Ectodermal cell (in vitro differentiated cells): ENCODE measurements at regions not wholly inside any gene's neighbourhood (a gene's known extent, or its start where the extent isn't known, plus 50 kb on each side); places are given as distances from the start of the nearest gene placed in this dataset.

ENCODE experiments used
- H3K27ac ChIP-seq: 2 replicates; pipeline ENCODE4 v1.7.0; 2013; ENCODE audit warnings: mild to moderate bottlenecking, low read depth, low read length; ENCODE audit not compliant: insufficient read depth, poor library complexity, severe bottlenecking
- H3K27me3 ChIP-seq: 2 replicates; pipeline ENCODE4 v1.7.0; 2013; ENCODE audit warnings: mild to moderate bottlenecking, low read length; ENCODE audit not compliant: insufficient read depth, control insufficient read depth, poor library complexity, severe bottlenecking
- H3K36me3 ChIP-seq: one replicate; pipeline ENCODE4 v1.7.0; 2013; ENCODE audit warnings: low read length; ENCODE audit not compliant: control insufficient read depth, insufficient read depth
- H3K4me1 ChIP-seq: one replicate; pipeline ENCODE4 v1.7.0; 2013; ENCODE audit warnings: low read length; ENCODE audit not compliant: control insufficient read depth, insufficient read depth
- H3K4me3 ChIP-seq: 2 replicates; pipeline ENCODE4 v1.7.0; 2013; ENCODE audit warnings: low read depth, low read length, control low read depth; ENCODE audit not compliant: insufficient read depth
- H3K9me3 ChIP-seq: 2 replicates; pipeline ENCODE4 v1.7.0; 2013; ENCODE audit warnings: mild to moderate bottlenecking, low read length, moderate library complexity; ENCODE audit not compliant: control insufficient read depth
- WGBS, 2 experiments: methylation state at CpG; one replicate each; pipeline ENCODE4 v1.1.7; 2013; ENCODE audit warnings: missing lambda C conversion rate in 2 of 2; 5-methylcytosine and 5-hydroxymethylcytosine counted together

DNA sequence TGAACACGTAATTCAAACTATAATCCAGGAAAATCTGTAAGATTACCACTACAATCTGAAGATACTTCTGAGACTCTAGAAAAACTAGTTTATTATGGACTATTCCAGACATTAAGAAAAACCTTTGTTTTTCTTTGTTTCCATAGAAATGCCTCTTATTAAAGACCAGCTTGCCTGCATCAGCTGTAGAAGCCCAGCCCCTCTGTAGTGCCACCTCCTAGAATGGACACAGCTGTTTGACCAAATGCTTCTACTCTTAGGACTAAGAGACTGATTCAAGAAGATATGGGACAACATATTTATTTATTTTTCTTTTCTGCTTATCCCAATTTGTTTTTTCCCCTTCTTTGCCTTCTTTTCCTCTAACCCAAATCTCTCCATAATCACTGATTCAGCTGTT, 93.8 kb downstream of the CXCL12 start:
- H3K27me3 ChIP-seq = peaks cover 12% of the 10 kb centered on the region
- H3K4me3 ChIP-seq = no peak overlapping the region
- no peak overlapping the region for H3K27ac ChIP-seq
- no peaks in the 10 kb centered on the region for H3K36me3 ChIP-seq
- WGBS, 2 experiments = 87 to 92% methylated on average over 1 of the region's 1 CpG
- no peaks in the 10 kb centered on the region for H3K9me3 ChIP-seq
- H3K4me1 ChIP-seq = no peaks in the 10 kb centered on the region

GRCh38 chr10:44289125-44289524, 95.8 kb downstream of the CXCL12 start:
- Histone ChIP-seq H3K4me1 (no peaks in the 10 kb centered on the region), H3K9me3 (no peaks in the 10 kb centered on the region), H3K4me3 (no peak overlapping the region), H3K27ac (no peak overlapping the region), H3K36me3 (no peaks in the 10 kb centered on the region), H3K27me3 (peaks cover 10% of the 10 kb centered on the region)
- WGBS, 2 experiments = 94% methylated on average over 5 of the region's 5 CpGs

- Histone ChIP-seq H3K4me3 (no peak overlapping the region), H3K27me3 (no peaks in the 10 kb centered on the region), H3K27ac (no peak overlapping the region), H3K4me1 (no peaks in the 10 kb centered on the region), H3K36me3 (no peaks in the 10 kb centered on the region), H3K9me3 (no peaks in the 10 kb centered on the region)
- WGBS, 2 experiments = 56 to 68% methylated on average over 2 of the region's 2 CpGs
Measured at GRCh38 chr10:44287408-44287807, 97.5 kb downstream of the CXCL12 start.

GRCh38 chr10:44284198-44285084, 100.5 kb downstream of the CXCL12 start:
- Histone ChIP-seq H3K4me3 (no peak overlapping the region), H3K36me3 (no peaks in the 10 kb centered on the region), H3K27me3 (no peaks in the 10 kb centered on the region), H3K4me1 (no peaks in the 10 kb centered on the region), H3K27ac (no peak overlapping the region), H3K9me3 (no peaks in the 10 kb centered on the region)
- 85 to 88% methylated on average over 6 of the region's 6 CpGs for WGBS, 2 experiments

DNA sequence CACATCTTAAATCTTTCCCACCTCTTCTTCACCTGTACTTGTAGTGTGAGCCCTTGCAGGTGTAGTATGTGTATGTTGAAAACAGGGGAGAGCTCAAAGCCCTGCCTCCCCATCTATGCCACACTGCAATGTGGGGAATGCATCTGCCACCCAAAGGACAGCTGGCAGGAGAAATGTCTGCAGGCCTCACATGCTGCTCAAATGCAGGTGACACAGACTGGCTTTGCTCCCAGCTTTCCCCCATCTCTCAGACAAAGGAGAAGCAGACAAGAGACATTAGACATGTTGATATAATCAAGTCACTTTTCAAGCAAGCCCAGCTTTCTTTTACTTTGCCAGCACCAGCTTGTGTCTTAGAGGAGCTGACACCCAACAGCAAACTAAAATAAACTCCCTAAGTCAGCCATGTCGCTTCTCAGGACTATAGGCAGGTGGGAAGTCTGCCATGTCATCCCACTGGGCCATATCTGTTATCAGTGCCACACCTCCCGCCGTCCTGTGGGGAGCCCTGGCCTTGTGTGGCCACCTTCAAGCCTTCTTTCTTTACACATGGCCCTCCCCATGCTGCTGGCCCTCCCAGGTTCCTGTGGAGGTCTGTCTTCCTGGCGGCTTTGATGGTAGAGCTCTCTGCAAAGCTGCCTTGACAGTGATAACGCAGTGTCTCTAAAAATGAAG, 102.1 kb downstream of the CXCL12 start:
- no peak overlapping the region for H3K27ac ChIP-seq
- WGBS, 2 experiments = 86 to 91% methylated on average over 5 of the region's 5 CpGs
- no peak overlapping the region for H3K4me3 ChIP-seq
- no peaks in the 10 kb centered on the region for H3K36me3 ChIP-seq
- H3K9me3 ChIP-seq = no peaks in the 10 kb centered on the region
- no peaks in the 10 kb centered on the region for H3K4me1 ChIP-seq
- no peaks in the 10 kb centered on the region for H3K27me3 ChIP-seq

DNA sequence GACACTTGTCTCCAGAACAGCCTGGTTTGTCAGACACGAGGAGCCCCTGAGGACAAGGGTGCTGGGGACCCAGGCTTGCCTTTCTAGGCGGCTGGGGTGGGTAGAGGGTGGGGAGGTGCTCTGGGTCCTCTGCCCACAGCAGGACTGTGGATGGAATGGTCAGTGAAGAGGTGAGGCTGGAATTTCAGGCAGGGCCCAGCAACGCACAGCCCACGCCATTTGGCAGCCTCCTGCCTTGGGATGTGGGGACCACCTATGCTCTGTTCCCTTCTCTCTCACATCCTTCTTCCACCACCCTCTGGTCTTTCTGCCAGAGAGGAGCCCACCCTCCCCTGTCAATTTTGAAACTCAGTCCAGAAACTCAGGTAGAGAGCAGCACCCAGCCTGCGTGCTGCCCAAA, 103.2 kb downstream of the CXCL12 start:
- H3K36me3 ChIP-seq = no peaks in the 10 kb centered on the region
- no peaks in the 10 kb centered on the region for H3K27me3 ChIP-seq
- WGBS, 2 experiments = 95 to 96% methylated on average over 5 of the region's 5 CpGs
- H3K27ac ChIP-seq = no peak overlapping the region
- no peak overlapping the region for H3K4me3 ChIP-seq
- H3K9me3 ChIP-seq = no peaks in the 10 kb centered on the region
- H3K4me1 ChIP-seq = no peaks in the 10 kb centered on the region

GRCh38 chr10:44281089-44281613, 103.7 kb downstream of the CXCL12 start:
- WGBS, 2 experiments = 94% methylated on average over 12 of the region's 12 CpGs
- H3K27ac ChIP-seq = no peak overlapping the region
- no peaks in the 10 kb centered on the region for H3K36me3 ChIP-seq
- no peaks in the 10 kb centered on the region for H3K27me3 ChIP-seq
- no peak overlapping the region for H3K4me3 ChIP-seq
- no peaks in the 10 kb centered on the region for H3K9me3 ChIP-seq
- H3K4me1 ChIP-seq = no peaks in the 10 kb centered on the region

GRCh38 chr10:44280226-44281014, 104.5 kb downstream of the CXCL12 start:
- WGBS, 2 experiments = 95 to 97% methylated on average over 5 of the region's 5 CpGs
- H3K4me3 ChIP-seq = no peak overlapping the region
- H3K27ac ChIP-seq = no peak overlapping the region
- H3K9me3 ChIP-seq = no peaks in the 10 kb centered on the region
- H3K36me3 ChIP-seq = no peaks in the 10 kb centered on the region
- H3K27me3 ChIP-seq = no peaks in the 10 kb centered on the region
- H3K4me1 ChIP-seq = no peaks in the 10 kb centered on the region

- no peak overlapping the region for H3K27ac ChIP-seq
- H3K9me3 ChIP-seq = no peaks in the 10 kb centered on the region
- no peaks in the 10 kb centered on the region for H3K4me1 ChIP-seq
- 87 to 97% methylated on average over 5 of the region's 7 CpGs for WGBS, 2 experiments
- no peaks in the 10 kb centered on the region for H3K27me3 ChIP-seq
- H3K4me3 ChIP-seq = no peak overlapping the region
- H3K36me3 ChIP-seq = no peaks in the 10 kb centered on the region
Measured at GRCh38 chr10:44279426-44280126, 105.3 kb downstream of the CXCL12 start.
